H1 (cell line): ENCODE measurements at regions not wholly inside any gene's neighbourhood (a gene's known extent, or its start where the extent isn't known, plus 50 kb on each side); places are given as distances from the start of the nearest gene placed in this dataset.

Experiments used
- CTCF ChIA-PET: fragments of 300-600 bp; sonication (Branson Sonifier 250); formaldehyde crosslinking; loops from one replicate; lab custom pipeline; 2021; ENCODE audit not compliant: partially characterized antibody; lab: Charles Lee
- POLR2A ChIA-PET: fragments of 300-600 bp; sonication (Branson Sonifier 250); formaldehyde crosslinking; loops from one replicate; lab custom pipeline; 2021; ENCODE audit warnings: inconsistent platforms; ENCODE audit not compliant: partially characterized antibody; lab: Charles Lee
- DNase-seq, 2 experiments: peaks; one replicate each; pipeline versions ENCODE4 v3.0.0 to v3.0.0-alpha.2; 2010 to 2022; ENCODE audit warnings: low spot score in 2 of 2, low read depth in 1 of 2, mixed read lengths in 1 of 2
- FAIRE-seq: peaks from 2 replicates; lab custom pipeline; 2011; peaks lifted over from hg19 to GRCh38; lab: Jason Lieb, UNC
- H2AFZ ChIP-seq: 2 replicates; pipeline ENCODE4 v1.8.1; 2012; ENCODE audit warnings: low read length, inconsistent platforms
- H2AK5ac ChIP-seq: 2 replicates; pipeline ENCODE4 v1.6.1; 2013; ENCODE audit warnings: low read depth, low read length
- H2BK120ac ChIP-seq: replicated peaks from 2 replicates; pipeline ENCODE3; 2013; ENCODE audit warnings: low read depth, low read length, inconsistent platforms
- H2BK12ac ChIP-seq: 2 replicates; pipeline ENCODE4 v1.6.1; 2013; ENCODE audit warnings: low read depth, low read length
- H2BK15ac ChIP-seq: 2 replicates; pipeline ENCODE4 v1.6.1; 2013; ENCODE audit warnings: low read length
- H2BK20ac ChIP-seq: 2 replicates; pipeline ENCODE4 v1.6.1; 2013; ENCODE audit warnings: low read length
- H2BK5ac ChIP-seq: 2 replicates; pipeline ENCODE4 v1.6.1; 2013; ENCODE audit warnings: low read depth, low read length
- H3K14ac ChIP-seq: 2 replicates; pipeline ENCODE4 v1.6.1; 2013; ENCODE audit warnings: inconsistent platforms; ENCODE audit not compliant: insufficient read length
- H3K18ac ChIP-seq: 2 replicates; pipeline ENCODE4 v1.6.1; 2013; ENCODE audit warnings: low read length; ENCODE audit errors: extremely low read depth
- H3K23ac ChIP-seq: 2 replicates; pipeline ENCODE4 v1.6.1; 2013; ENCODE audit warnings: inconsistent platforms; ENCODE audit not compliant: insufficient read length
- H3K23me2 ChIP-seq: 2 replicates; pipeline ENCODE4 v1.6.1; 2013; ENCODE audit warnings: low read depth, low read length
- H3K27ac ChIP-seq: 2 replicates; pipeline ENCODE4 v1.6.1; 2011; ENCODE audit warnings: low read depth, low read length, inconsistent platforms
- H3K27me3 ChIP-seq, 4 experiments: replicated peaks in 1 of 4; 1 replicate in 1 of 4; 2 replicates in 3 of 4; pipeline versions ENCODE4 v1.6.1 to v1.8.1; 2011 to 2013; ENCODE audit warnings: low read length in 3 of 4, mild to moderate bottlenecking in 3 of 4, inconsistent platforms in 2 of 4, mixed read lengths in 2 of 4, moderate library complexity in 1 of 4; ENCODE audit not compliant: control insufficient read depth in 3 of 4, insufficient read depth in 3 of 4; ENCODE audit errors: extremely low read depth in 1 of 4
- H3K36me3 ChIP-seq, 4 experiments: 2 replicates each; pipeline versions ENCODE4 v1.6.1 to v1.8.1; 2011 to 2013; ENCODE audit warnings: mild to moderate bottlenecking in 4 of 4, low read length in 3 of 4, moderate library complexity in 2 of 4, control low read depth in 1 of 4, inconsistent platforms in 1 of 4; ENCODE audit not compliant: insufficient read depth in 4 of 4, control insufficient read depth in 2 of 4
- H3K4ac ChIP-seq: replicated peaks from 2 replicates; pipeline ENCODE3; 2013; ENCODE audit warnings: low read length, low read depth, mixed read lengths, inconsistent platforms; ENCODE audit not compliant: insufficient read length
- H3K4me1 ChIP-seq, 4 experiments: replicated peaks in 1 of 4; 1 replicate in 1 of 4; 2 replicates in 3 of 4; pipeline versions ENCODE4 v1.6.1 to v1.8.1; 2011 to 2013; ENCODE audit warnings: low read length in 3 of 4, inconsistent platforms in 2 of 4, mixed read lengths in 1 of 4; ENCODE audit not compliant: insufficient read depth in 4 of 4, control insufficient read depth in 3 of 4
- H3K4me2 ChIP-seq, 2 experiments: 2 replicates each; pipeline versions ENCODE4 v1.6.1 to v1.8.1; 2011 to 2013; ENCODE audit warnings: low read depth in 2 of 2, low read length in 2 of 2, control low read depth in 1 of 2, inconsistent platforms in 1 of 2, mild to moderate bottlenecking in 1 of 2; ENCODE audit not compliant: insufficient read depth in 1 of 2
- H3K4me3 ChIP-seq, 4 experiments: fragments of 200-600, 300-600 bp in 1 of 4; sonication (generic), shearing (Covaris generic), sonication (Bioruptor Twin) in 1 of 4; 2 replicates each; pipeline versions ENCODE4 v1.5.1 to v1.8.1; 2011 to 2016; ENCODE audit warnings: low read length in 4 of 4, low read depth in 3 of 4, control low read depth in 2 of 4, inconsistent platforms in 2 of 4, mild to moderate bottlenecking in 2 of 4, mixed read lengths in 1 of 4, moderate library complexity in 1 of 4; ENCODE audit not compliant: insufficient read depth in 2 of 4; ENCODE audit errors: extremely low read depth in 1 of 4
- H3K56ac ChIP-seq: replicated peaks from 2 replicates; pipeline ENCODE3; 2013; ENCODE audit warnings: low read depth, mild to moderate bottlenecking, mixed read lengths, low read length, inconsistent platforms; ENCODE audit not compliant: insufficient read length
- H3K79me1 ChIP-seq: 2 replicates; pipeline ENCODE4 v1.6.1; 2013; ENCODE audit warnings: low read depth, low read length, control low read depth
- H3K79me2 ChIP-seq, 2 experiments: 2 replicates each; pipeline versions ENCODE4 v1.6.1 to v1.8.1; 2012 to 2013; ENCODE audit warnings: low read length in 2 of 2, mild to moderate bottlenecking in 2 of 2, inconsistent platforms in 1 of 2; ENCODE audit not compliant: insufficient read depth in 2 of 2, control insufficient read depth in 1 of 2
- H3K9ac ChIP-seq, 4 experiments: replicated peaks in 1 of 4; 1 replicate in 1 of 4; 2 replicates in 3 of 4; pipeline versions ENCODE4 v1.6.1 to v1.8.1; 2011 to 2013; ENCODE audit warnings: low read depth in 3 of 4, low read length in 3 of 4, control low read depth in 2 of 4, mild to moderate bottlenecking in 2 of 4, moderate library complexity in 2 of 4, inconsistent platforms in 1 of 4; ENCODE audit errors: extremely low read depth in 1 of 4
- H3K9me3 ChIP-seq, 2 experiments: 2 replicates each; pipeline versions ENCODE4 v1.6.1 to v1.8.1; 2012 to 2013; ENCODE audit warnings: mild to moderate bottlenecking in 2 of 2, moderate library complexity in 2 of 2, control low read depth in 1 of 2, inconsistent platforms in 1 of 2, low read depth in 1 of 2, low read length in 1 of 2, mixed read lengths in 1 of 2; ENCODE audit not compliant: insufficient read depth in 2 of 2
- H4K20me1 ChIP-seq, 2 experiments: replicated peaks in 1 of 2; 2 replicates each; pipeline versions ENCODE3 to v1.8.1; 2011 to 2013; ENCODE audit warnings: inconsistent platforms in 2 of 2, low read length in 2 of 2, mild to moderate bottlenecking in 1 of 2; ENCODE audit not compliant: insufficient read depth in 2 of 2, control insufficient read depth in 1 of 2
- H4K5ac ChIP-seq: 2 replicates; pipeline ENCODE4 v1.6.1; 2013; ENCODE audit warnings: low read length, low read depth, mixed read lengths, inconsistent platforms; ENCODE audit not compliant: insufficient read length
- H4K8ac ChIP-seq: 2 replicates; pipeline ENCODE4 v1.8.0; 2013; ENCODE audit warnings: mild to moderate bottlenecking, moderate library complexity, low read length, inconsistent platforms; ENCODE audit not compliant: insufficient read depth; ENCODE audit errors: extremely low read depth
- H4K91ac ChIP-seq: replicated peaks from 2 replicates; pipeline ENCODE3; 2013; ENCODE audit warnings: low read length, mixed read lengths, inconsistent platforms; ENCODE audit not compliant: insufficient read length
- CTBP2 ChIP-seq: IDR thresholded peaks from 2 replicates; pipeline ENCODE4 v1.7.0; 2011; ENCODE audit warnings: borderline replicate concordance, mild to moderate bottlenecking, moderate library complexity, mixed read lengths, low read length; ENCODE audit not compliant: insufficient read depth, insufficient read length
- EGR1 ChIP-seq: IDR thresholded peaks from 2 replicates; pipeline ENCODE4 v1.6.1; 2011; ENCODE audit warnings: low read depth, low read length, borderline replicate concordance
- JUN ChIP-seq: IDR thresholded peaks from 2 replicates; pipeline ENCODE4 v1.6.1; 2011; ENCODE audit warnings: low read depth, mild to moderate bottlenecking, improper control_type of control experiment, low read length
- JUND ChIP-seq: IDR thresholded peaks from 2 replicates; pipeline ENCODE4 v1.6.1; 2011; ENCODE audit warnings: mild to moderate bottlenecking, improper control_type of control experiment, low read length
- RAD21 ChIP-seq, 2 experiments: IDR thresholded peaks in 1 of 2; conservative IDR thresholded peaks in 1 of 2; 2 replicates each; pipeline ENCODE4 v1.6.1; 2011; ENCODE audit warnings: low read depth in 2 of 2, low read length in 2 of 2, improper control_type of control experiment in 1 of 2, inconsistent platforms in 1 of 2, mild to moderate bottlenecking in 1 of 2, moderate library complexity in 1 of 2
- YY1 ChIP-seq: IDR thresholded peaks from 2 replicates; pipeline ENCODE4 v1.6.1; 2011; ENCODE audit warnings: low read depth, mild to moderate bottlenecking, low read length
- WGBS, 2 experiments: shearing (Covaris generic) in 1 of 2; methylation state at CpG; one replicate each; pipeline versions ENCODE4 v1.1.6 to v1.1.7; 2013 to 2015; ENCODE audit warnings: low lambda C conversion rate in 2 of 2, mixed read lengths in 2 of 2, inconsistent platforms in 1 of 2, low coverage in 1 of 2, missing lambda C conversion rate in 1 of 2; ENCODE audit not compliant: insufficient replicate concordance in 2 of 2, insufficient coverage in 1 of 2, insufficient read length in 1 of 2; ENCODE audit errors: extremely low coverage in 1 of 2, missing lambda C conversion rate in 1 of 2; 5-methylcytosine and 5-hydroxymethylcytosine counted together
- TF ChIP-seq, protein P1 (sequence below), 3 experiments: IDR thresholded peaks; 1 replicate in 2 of 3; 2 replicates in 1 of 3; pipeline versions ENCODE4 v1.5.1 to v1.6.1; 2011; ENCODE audit warnings: low read length in 3 of 3, mild to moderate bottlenecking in 3 of 3, inconsistent platforms in 2 of 3, low read depth in 1 of 3, moderate library complexity in 1 of 3; ENCODE audit not compliant: insufficient read depth in 1 of 3; ENCODE audit errors: control extremely low read depth in 1 of 3
- TF ChIP-seq, protein P2 (sequence below): IDR thresholded peaks from 2 replicates; pipeline ENCODE4 v1.6.1; 2011; ENCODE audit warnings: low read length, improper control_type of control experiment

DNA sequence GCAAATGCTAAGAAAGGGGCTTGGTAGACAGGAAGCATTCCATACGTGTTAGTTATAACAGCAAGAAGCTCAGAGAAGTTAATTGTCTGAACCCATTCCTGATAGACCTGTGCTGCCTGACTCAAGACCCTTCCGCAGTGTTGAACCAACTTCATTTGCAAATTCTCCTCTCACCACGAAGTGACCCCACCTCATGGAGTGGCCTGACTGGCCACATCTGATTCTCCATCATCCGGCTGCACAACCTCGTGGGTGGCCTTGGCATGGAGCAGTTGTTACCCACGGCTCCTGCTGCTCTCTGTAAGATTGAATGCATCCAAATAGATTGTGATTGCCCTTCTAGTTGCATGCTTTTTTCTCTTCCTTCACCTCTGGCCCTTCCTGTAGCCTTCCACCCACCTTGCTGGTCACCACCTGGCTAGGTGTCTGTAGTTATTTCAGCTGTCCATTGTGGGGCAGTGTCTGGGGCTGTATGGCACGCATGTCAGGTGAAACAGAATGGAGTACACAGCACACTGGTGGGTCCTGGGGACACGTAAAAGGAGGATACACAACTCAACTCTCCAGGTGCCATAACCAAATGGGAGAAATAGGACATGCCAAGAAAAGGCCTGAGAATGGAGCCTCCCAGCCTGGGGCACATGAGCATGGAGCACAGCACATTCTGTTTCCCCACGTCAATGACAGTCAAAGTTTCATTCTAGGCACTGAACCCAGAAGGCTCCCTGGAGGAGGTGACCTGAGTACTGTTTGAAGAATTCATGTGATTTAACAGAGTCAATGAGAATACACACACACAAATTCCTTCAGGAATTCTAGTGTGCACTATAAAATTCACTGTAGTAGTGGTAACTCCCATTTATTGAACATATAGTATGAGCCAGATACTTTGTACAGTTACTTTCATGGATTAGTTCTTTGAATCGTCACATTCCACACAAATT, 70.5 kb upstream of the PTCH1 start:
- Histone ChIP-seq H3K9ac (no peak overlapping the region), H4K5ac (no peak overlapping the region), H2AFZ (no peak overlapping the region), H3K4me3 (no peak overlapping the region), H3K27me3 (no peaks in the 10 kb centered on the region; a peak in 3 of 7 replicates), H2AK5ac (no peak overlapping the region), H3K4me2 (no peak overlapping the region), H2BK120ac (no peak overlapping the region), H3K23ac (no peak overlapping the region), H3K18ac (no peak overlapping the region), H4K20me1 (no peaks in the 10 kb centered on the region), H3K27ac (no peak overlapping the region), H3K36me3 (no peaks in the 10 kb centered on the region), H2BK15ac (no peak overlapping the region), H3K4me1 (peaks cover 0 to 12% (median 7%) of the 10 kb centered on the region in 4 experiments; a peak in 5 of 7 replicates), H2BK20ac (no peak overlapping the region), H4K8ac (no peak overlapping the region), H2BK5ac (no peak overlapping the region), H3K14ac (no peak overlapping the region), H3K9me3 (no peaks in the 10 kb centered on the region), H3K79me2 (no peaks in the 10 kb centered on the region), H4K91ac (no peak overlapping the region), H2BK12ac (no peak overlapping the region), H3K4ac (no peak overlapping the region), H3K79me1 (no peaks in the 10 kb centered on the region), H3K23me2 (no peaks in the 10 kb centered on the region), H3K56ac (no peak overlapping the region)
- ChIA-PET CTCF (no interaction called here), POLR2A (no interaction called here)
- WGBS, 2 experiments = 83% methylated on average over 10 of the region's 10 CpGs; no CpG with 5 or more reads in 1 of the 2 experiments
- no peak for FAIRE-seq
- DNase-seq = no peak
- TF ChIP-seq JUN (no peak), EGR1 (no peak), RAD21 (IDR thresholded peaks at IDR 0.05 in 1 of 2, conservative IDR thresholded peaks at IDR 0.05 in 1 of 2; ENCODE audit: low read depth in 2 of 2, low read length in 2 of 2) (peak in 1 of 2 experiments; percentile 21; a peak in 1 of 4 replicates), JUND (no peak), CTBP2 (no peak), YY1 (no peak)
- TF ChIP-seq, protein P1, sequence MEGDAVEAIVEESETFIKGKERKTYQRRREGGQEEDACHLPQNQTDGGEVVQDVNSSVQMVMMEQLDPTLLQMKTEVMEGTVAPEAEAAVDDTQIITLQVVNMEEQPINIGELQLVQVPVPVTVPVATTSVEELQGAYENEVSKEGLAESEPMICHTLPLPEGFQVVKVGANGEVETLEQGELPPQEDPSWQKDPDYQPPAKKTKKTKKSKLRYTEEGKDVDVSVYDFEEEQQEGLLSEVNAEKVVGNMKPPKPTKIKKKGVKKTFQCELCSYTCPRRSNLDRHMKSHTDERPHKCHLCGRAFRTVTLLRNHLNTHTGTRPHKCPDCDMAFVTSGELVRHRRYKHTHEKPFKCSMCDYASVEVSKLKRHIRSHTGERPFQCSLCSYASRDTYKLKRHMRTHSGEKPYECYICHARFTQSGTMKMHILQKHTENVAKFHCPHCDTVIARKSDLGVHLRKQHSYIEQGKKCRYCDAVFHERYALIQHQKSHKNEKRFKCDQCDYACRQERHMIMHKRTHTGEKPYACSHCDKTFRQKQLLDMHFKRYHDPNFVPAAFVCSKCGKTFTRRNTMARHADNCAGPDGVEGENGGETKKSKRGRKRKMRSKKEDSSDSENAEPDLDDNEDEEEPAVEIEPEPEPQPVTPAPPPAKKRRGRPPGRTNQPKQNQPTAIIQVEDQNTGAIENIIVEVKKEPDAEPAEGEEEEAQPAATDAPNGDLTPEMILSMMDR (IDR thresholded peaks at IDR 0.05; ENCODE audit: control extremely low read depth in 1 of 3, insufficient read depth in 1 of 3, low read depth in 1 of 3, low read length in 3 of 3) = peak in 1 of 3 experiments; percentile 14; a peak in 1 of 4 replicates
- TF ChIP-seq, protein P2, sequence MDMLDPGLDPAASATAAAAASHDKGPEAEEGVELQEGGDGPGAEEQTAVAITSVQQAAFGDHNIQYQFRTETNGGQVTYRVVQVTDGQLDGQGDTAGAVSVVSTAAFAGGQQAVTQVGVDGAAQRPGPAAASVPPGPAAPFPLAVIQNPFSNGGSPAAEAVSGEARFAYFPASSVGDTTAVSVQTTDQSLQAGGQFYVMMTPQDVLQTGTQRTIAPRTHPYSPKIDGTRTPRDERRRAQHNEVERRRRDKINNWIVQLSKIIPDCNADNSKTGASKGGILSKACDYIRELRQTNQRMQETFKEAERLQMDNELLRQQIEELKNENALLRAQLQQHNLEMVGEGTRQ = no peak
